HEK293 (cell line): ENCODE measurements at regions not wholly inside any gene's neighbourhood (a gene's known extent, or its start where the extent isn't known, plus 50 kb on each side); places are given as distances from the start of the nearest gene placed in this dataset.

Experiments used
- CTCF ChIA-PET: fragments of 350-600 bp; formaldehyde crosslinking; extraction: SDS; loops from one replicate; lab custom pipeline; 2021; ENCODE audit warnings: antibody characterized with exemption; lab: Yijun Ruan, JAX
- POLR2A ChIA-PET: fragments of 300-600 bp; formaldehyde crosslinking; extraction: SDS; loops from one replicate; lab custom pipeline; 2020; ENCODE audit warnings: antibody characterized with exemption, inconsistent platforms; lab: Yijun Ruan, JAX
- H3K27ac ChIP-seq: fragments of 200-500 bp; sonication (Bioruptor generic); 2 replicates; pipeline ENCODE4 v1.5.1; 2014; ENCODE audit warnings: low read depth, low read length, control low read depth, inconsistent platforms; ENCODE audit errors: extremely low read depth
- H3K36me3 ChIP-seq, 2 experiments: fragments of 200-500 bp in 1 of 2; sonication (Bioruptor generic) in 1 of 2; 1 replicate in 1 of 2; 2 replicates in 1 of 2; pipeline ENCODE4 v1.5.1; 2014 to 2017; ENCODE audit warnings: inconsistent platforms in 2 of 2, low read length in 2 of 2; ENCODE audit not compliant: control insufficient read depth in 2 of 2, insufficient read depth in 1 of 2
- H3K4me1 ChIP-seq: fragments of 200-500 bp; sonication (Bioruptor generic); 2 replicates; pipeline ENCODE4 v1.5.1; 2014; ENCODE audit warnings: mild to moderate bottlenecking, low read length, inconsistent platforms; ENCODE audit not compliant: control insufficient read depth, insufficient read depth
- H3K4me3 ChIP-seq: 2 replicates; pipeline ENCODE4 v1.5.1; 2011; ENCODE audit warnings: low read depth, mild to moderate bottlenecking, control low read depth, low read length, moderate library complexity
- H3K9me3 ChIP-seq: fragments of 200-500 bp; sonication (Bioruptor generic); 2 replicates; pipeline ENCODE4 v1.5.1; 2014; ENCODE audit warnings: low read depth, low read length, inconsistent platforms; ENCODE audit not compliant: control insufficient read depth, insufficient read depth
- HOXC10 ChIP-seq: sonication (generic); formaldehyde crosslinking; IDR thresholded peaks from 2 replicates; pipeline ENCODE4 v1.8.1; 2023; ENCODE audit warnings: mild to moderate bottlenecking, missing genetic modification reagents
- SP2 ChIP-seq: fragments of 450-650 bp; formaldehyde crosslinking; IDR thresholded peaks from 2 replicates; pipeline ENCODE4 v1.5.1; 2016; ENCODE audit warnings: missing biosample characterization, missing genetic modification characterization
- TSHZ1 ChIP-seq: fragments of 450-650 bp; formaldehyde crosslinking; IDR thresholded peaks from 2 replicates; pipeline ENCODE4 v1.5.1; 2016; ENCODE audit warnings: missing biosample characterization, missing genetic modification characterization, borderline replicate concordance
- ZFHX2 ChIP-seq: fragments of 450-650 bp; formaldehyde crosslinking; conservative IDR thresholded peaks from 2 replicates; pipeline ENCODE4 v1.5.1; 2016; ENCODE audit warnings: missing biosample characterization, missing genetic modification characterization
- ZFP37 ChIP-seq: fragments of 450-650 bp; formaldehyde crosslinking; IDR thresholded peaks from 2 replicates; pipeline ENCODE4 v1.5.1; 2016; ENCODE audit warnings: missing biosample characterization, missing genetic modification characterization
- ZFP41 ChIP-seq: fragments of 450-650 bp; formaldehyde crosslinking; IDR thresholded peaks from 2 replicates; pipeline ENCODE4 v1.5.1; 2016; ENCODE audit warnings: missing biosample characterization, missing genetic modification characterization, borderline replicate concordance
- ZNF133 ChIP-seq: fragments of 450-650 bp; formaldehyde crosslinking; IDR thresholded peaks from 2 replicates; pipeline ENCODE4 v1.5.1; 2016; ENCODE audit warnings: missing biosample characterization, missing genetic modification characterization
- ZNF146 ChIP-seq: fragments of 450-650 bp; formaldehyde crosslinking; IDR thresholded peaks from 2 replicates; pipeline ENCODE4 v1.5.1; 2016; ENCODE audit warnings: missing biosample characterization, missing genetic modification characterization
- ZNF239 ChIP-seq: fragments of 450-650 bp; formaldehyde crosslinking; IDR thresholded peaks from 2 replicates; pipeline ENCODE4 v1.5.1; 2016; ENCODE audit warnings: missing biosample characterization, missing genetic modification characterization
- ZNF274 ChIP-seq, 2 experiments: fragments of 200-500 bp in 1 of 2; fragments of 450-650 bp in 1 of 2; sonication (Bioruptor generic) in 1 of 2; formaldehyde crosslinking in 1 of 2; IDR thresholded peaks; 2 replicates each; pipeline versions ENCODE4 v1.5.1 to v1.6.1; 2014 to 2016; ENCODE audit warnings: borderline replicate concordance in 1 of 2, inconsistent platforms in 1 of 2, low read length in 1 of 2, missing biosample characterization in 1 of 2, missing genetic modification characterization in 1 of 2
- ZNF350 ChIP-seq: fragments of 450-650 bp; formaldehyde crosslinking; IDR thresholded peaks from 2 replicates; pipeline ENCODE4 v1.5.0; 2017; ENCODE audit warnings: missing biosample characterization, mild to moderate bottlenecking, missing genetic modification characterization
- ZNF488 ChIP-seq: fragments of 450-650 bp; formaldehyde crosslinking; IDR thresholded peaks from 2 replicates; pipeline ENCODE4 v1.5.1; 2016; ENCODE audit warnings: missing biosample characterization, missing genetic modification characterization
- ZNF530 ChIP-seq: fragments of 450-650 bp; formaldehyde crosslinking; IDR thresholded peaks from 2 replicates; pipeline ENCODE4 v1.5.1; 2016; ENCODE audit warnings: low read depth, missing biosample characterization, missing genetic modification characterization
- ZNF596 ChIP-seq: fragments of 450-650 bp; IDR thresholded peaks from 2 replicates; pipeline ENCODE4 v1.5.0; 2018; ENCODE audit warnings: missing biosample characterization, mild to moderate bottlenecking, missing genetic modification characterization, moderate library complexity
- ZNF626 ChIP-seq: fragments of 450-650 bp; sonication (Bioruptor Pico); formaldehyde crosslinking; IDR thresholded peaks from 2 replicates; pipeline ENCODE4 v1.5.1; 2018; ENCODE audit warnings: missing biosample characterization, missing genetic modification characterization, inconsistent platforms
- ZNF658 ChIP-seq: fragments of 450-650 bp; formaldehyde crosslinking; IDR thresholded peaks from 2 replicates; pipeline ENCODE4; 2016; ENCODE audit warnings: missing biosample characterization, missing genetic modification characterization
- ZNF76 ChIP-seq: fragments of 450-650 bp; formaldehyde crosslinking; IDR thresholded peaks from 2 replicates; pipeline ENCODE4; 2016; ENCODE audit warnings: low read depth, missing biosample characterization, missing genetic modification characterization, borderline replicate concordance
- TF ChIP-seq, protein P1 (sequence below): fragments of 450-650 bp; formaldehyde crosslinking; IDR thresholded peaks from 2 replicates; pipeline ENCODE4 v1.5.1; 2016; ENCODE audit warnings: missing biosample characterization, missing genetic modification characterization, low read depth
- TF ChIP-seq, protein P2 (sequence below): fragments of 450-650 bp; formaldehyde crosslinking; IDR thresholded peaks from 2 replicates; pipeline ENCODE4 v1.5.1; 2016; ENCODE audit warnings: missing biosample characterization, missing genetic modification characterization

- H3K27ac ChIP-seq, result no peak overlapping the region
- no peaks in the 10 kb centered on the region for H3K36me3 ChIP-seq
- TF ChIP-seq ZFHX2, result no peak
- TF ChIP-seq ZNF76 (tag by site-specific recombination), result no peak
- no peak for TF ChIP-seq TSHZ1 (tag by site-specific recombination)
- no peak for TF ChIP-seq ZNF488 (tag by site-specific recombination)
- no peak overlapping the region for H3K4me3 ChIP-seq
- H3K4me1 ChIP-seq, result no peaks in the 10 kb centered on the region
- CTCF ChIA-PET, result interaction anchor here (0.8 kb wide), 1 partner anchor 714 kb away, joined by 3 read pairs; no protein-coding TSS in a partner anchor
- POLR2A ChIA-PET, result no interaction called here
- H3K9me3 ChIP-seq, result no peaks in the 10 kb centered on the region
Observed at GRCh38 chr5:58363461-58364249, 96.2 kb downstream of the PLK2 start.

- TF ChIP-seq ZNF350 (no peak), HOXC10 (CRISPR knock-in tag) (no peak), ZFP37 (no peak), ZNF596 (tag by site-specific recombination) (no peak), ZNF274 (IDR thresholded peaks at IDR 0.05; ENCODE audit: low read length) (no peak), ZNF274 (tag by site-specific recombination; IDR thresholded peaks at IDR 0.05; ENCODE audit: borderline replicate concordance) (no peak), ZNF530 (tag by site-specific recombination) (no peak), ZNF626 (tag by site-specific recombination) (no peak), ZFP41 (tag by site-specific recombination) (no peak), SP2 (tag by site-specific recombination) (no peak), ZNF146 (tag by site-specific recombination) (no peak), ZNF239 (no peak), ZNF658 (tag by site-specific recombination) (no peak), ZNF133 (tag by site-specific recombination) (no peak)
- TF ChIP-seq, protein P1, sequence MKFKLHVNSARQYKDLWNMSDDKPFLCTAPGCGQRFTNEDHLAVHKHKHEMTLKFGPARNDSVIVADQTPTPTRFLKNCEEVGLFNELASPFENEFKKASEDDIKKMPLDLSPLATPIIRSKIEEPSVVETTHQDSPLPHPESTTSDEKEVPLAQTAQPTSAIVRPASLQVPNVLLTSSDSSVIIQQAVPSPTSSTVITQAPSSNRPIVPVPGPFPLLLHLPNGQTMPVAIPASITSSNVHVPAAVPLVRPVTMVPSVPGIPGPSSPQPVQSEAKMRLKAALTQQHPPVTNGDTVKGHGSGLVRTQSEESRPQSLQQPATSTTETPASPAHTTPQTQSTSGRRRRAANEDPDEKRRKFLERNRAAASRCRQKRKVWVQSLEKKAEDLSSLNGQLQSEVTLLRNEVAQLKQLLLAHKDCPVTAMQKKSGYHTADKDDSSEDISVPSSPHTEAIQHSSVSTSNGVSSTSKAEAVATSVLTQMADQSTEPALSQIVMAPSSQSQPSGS (tag by site-specific recombination), result no peak
- TF ChIP-seq, protein P2, sequence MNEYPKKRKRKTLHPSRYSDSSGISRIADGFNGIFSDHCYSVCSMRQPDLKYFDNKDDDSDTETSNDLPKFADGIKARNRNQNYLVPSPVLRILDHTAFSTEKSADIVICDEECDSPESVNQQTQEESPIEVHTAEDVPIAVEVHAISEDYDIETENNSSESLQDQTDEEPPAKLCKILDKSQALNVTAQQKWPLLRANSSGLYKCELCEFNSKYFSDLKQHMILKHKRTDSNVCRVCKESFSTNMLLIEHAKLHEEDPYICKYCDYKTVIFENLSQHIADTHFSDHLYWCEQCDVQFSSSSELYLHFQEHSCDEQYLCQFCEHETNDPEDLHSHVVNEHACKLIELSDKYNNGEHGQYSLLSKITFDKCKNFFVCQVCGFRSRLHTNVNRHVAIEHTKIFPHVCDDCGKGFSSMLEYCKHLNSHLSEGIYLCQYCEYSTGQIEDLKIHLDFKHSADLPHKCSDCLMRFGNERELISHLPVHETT (tag by site-specific recombination), result no peak
- TF ChIP-seq, all 188 proteins: peak for 0
- Histone ChIP-seq H3K4me1 (no peaks in the 10 kb centered on the region), H3K36me3 (no peaks in the 10 kb centered on the region), H3K27ac (no peak overlapping the region), H3K9me3 (no peaks in the 10 kb centered on the region), H3K4me3 (no peak overlapping the region)
- ChIA-PET POLR2A (no interaction called here), CTCF (interaction anchor here (0.9 kb wide), 1 partner anchor 98 kb away, joined by 3 read pairs; the partner anchor contains the start of gene PLK2)
Observed at GRCh38 chr5:58362135-58362534, 97.8 kb downstream of the PLK2 start.
